Spleen (tissue), 7 donors: ENCODE measurements at regions not wholly inside any gene's neighbourhood (a gene's known extent, or its start where the extent isn't known, plus 50 kb on each side); places are given as distances from the start of the nearest gene placed in this dataset.

Experiments
- CTCF ChIP-seq, 11 experiments: fragments of 200-600 bp in 7 of 11; fragments of 450-650 bp in 4 of 11; sonication (generic) in 4 of 11; IDR thresholded peaks in 8 of 11; conservative IDR thresholded peaks in 3 of 11; 1 replicate in 7 of 11; 2 replicates in 4 of 11; pipeline versions ENCODE4 v1.4.0 to v1.8.0; 2016 to 2021; ENCODE audit warnings: antibody characterized with exemption in 11 of 11, inconsistent platforms in 4 of 11, mild to moderate bottlenecking in 1 of 11
- POLR2A ChIP-seq, 3 donors: fragments of 450-650 bp; IDR thresholded peaks; one replicate each; pipeline ENCODE4 v1.5.1; 2017; ENCODE audit warnings: antibody characterized with exemption in 3 of 3, mild to moderate bottlenecking in 1 of 3
- POLR2AphosphoS5 ChIP-seq, 3 donors: sonication (generic); formaldehyde crosslinking; IDR thresholded peaks; one replicate each; pipeline ENCODE4 v1.5.1; 2017; ENCODE audit warnings: antibody characterized with exemption in 3 of 3
- donor health status: DM: no; HTN: no; CAD: no; lungs with moderate emphysema.
- donor health status: DM: no; HTN: no; CAD: no.
- donor health status: DM: no; HTN: no; CAD: no.

DNA sequence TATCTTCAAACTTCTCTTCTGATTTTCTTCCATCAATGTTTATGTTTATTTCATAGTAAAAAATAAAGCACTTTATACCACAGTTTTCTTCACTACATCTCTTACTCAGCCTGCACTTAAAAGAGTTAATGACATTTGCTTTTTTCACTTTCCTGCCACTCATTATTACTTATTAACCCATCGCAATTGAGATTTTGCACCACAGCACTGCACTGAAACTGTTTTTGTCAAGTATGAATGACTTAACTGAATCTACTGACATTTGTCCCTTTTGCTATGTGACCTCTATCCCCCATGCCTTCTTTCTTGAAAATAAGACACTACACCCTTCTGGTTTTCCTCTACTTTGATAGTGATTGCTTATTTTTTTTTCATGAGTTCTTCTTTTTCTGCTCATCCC lies 739.7 kb upstream of the DPPA4 start:
- TF ChIP-seq CTCF (IDR thresholded peaks at IDR 0.05 in 8 of 11, conservative IDR thresholded peaks at IDR 0.05 in 3 of 11) (no peak), POLR2AphosphoS5 (IDR thresholded peaks at IDR 0.05) (no peak), POLR2A (IDR thresholded peaks at IDR 0.05) (no peak)
